ENCODE measurements at regions not wholly inside any gene's neighbourhood (a gene's known extent, or its start where the extent isn't known, plus 50 kb on each side); places are given as distances from the start of the nearest gene placed in this dataset.

GRCh38 chr15:39144613-39145499 is 436.0 kb upstream of the THBS1 start:
- no peak for DNase-seq (ENCODE audit: low read depth)

- DNase-seq (ENCODE audit: low read depth) = no peak
These were observed 434.8 kb upstream of the THBS1 start for GRCh38 chr15:39145854-39146625.

GRCh38 chr15:39149636-39150150 is 431.2 kb upstream of the THBS1 start:
- no peak for DNase-seq (ENCODE audit: low read depth)

GRCh38 chr15:39151545-39151944 is 429.3 kb upstream of the THBS1 start:
- no peak for DNase-seq (ENCODE audit: low read depth)

- DNase-seq (ENCODE audit: low read depth) = no peak
These were observed 427.7 kb upstream of the THBS1 start for GRCh38 chr15:39153058-39153714.

- no peak for DNase-seq (ENCODE audit: low read depth)
These were observed 427.2 kb upstream of the THBS1 start for GRCh38 chr15:39153716-39154115.

GRCh38 chr15:39154227-39154638 is 426.6 kb upstream of the THBS1 start:
- no peak for DNase-seq (ENCODE audit: low read depth)

GRCh38 chr15:39154776-39155175 is 426.1 kb upstream of the THBS1 start:
- DNase-seq (ENCODE audit: low read depth) = no peak

- DNase-seq (ENCODE audit: low read depth) = peak; percentile 66
These were observed 424.7 kb upstream of the THBS1 start for GRCh38 chr15:39156166-39156565.

GRCh38 chr15:39156646-39157250 is 424.1 kb upstream of the THBS1 start:
- no peak for DNase-seq (ENCODE audit: low read depth)

- DNase-seq (ENCODE audit: low read depth) = no peak
These were observed 423.0 kb upstream of the THBS1 start for GRCh38 chr15:39157882-39158281.

GRCh38 chr15:39159833-39160232 is 421.0 kb upstream of the THBS1 start:
- DNase-seq (ENCODE audit: low read depth) = no peak

GRCh38 chr15:39161096-39161495 is 419.8 kb upstream of the THBS1 start:
- DNase-seq (ENCODE audit: low read depth) = no peak

GRCh38 chr15:39165020-39165706 is 415.7 kb upstream of the THBS1 start:
- no peak for DNase-seq (ENCODE audit: low read depth)

GRCh38 chr15:39167164-39168058 is 413.5 kb upstream of the THBS1 start:
- no peak for DNase-seq (ENCODE audit: low read depth)

GRCh38 chr15:39171944-39172368 is 408.9 kb upstream of the THBS1 start:
- no peak for DNase-seq (ENCODE audit: low read depth)

- DNase-seq (ENCODE audit: low read depth) = no peak
These were observed 408.2 kb upstream of the THBS1 start for GRCh38 chr15:39172380-39173281.

- DNase-seq (ENCODE audit: low read depth) = no peak
These were observed 407.5 kb upstream of the THBS1 start for GRCh38 chr15:39173426-39173825.

GRCh38 chr15:39174332-39174731 is 406.5 kb upstream of the THBS1 start:
- no peak for DNase-seq (ENCODE audit: low read depth)
